ENCODE measurements at regions not wholly inside any gene's neighbourhood (a gene's known extent, or its start where the extent isn't known, plus 50 kb on each side); places are given as distances from the start of the nearest gene placed in this dataset.

GRCh38 chr4:19155568-19155967 lies 1096.1 kb upstream of the SLIT2 start:
- TF ChIP-seq TAF1 (IDR thresholded peaks at IDR 0.05; ENCODE audit: borderline replicate concordance, insufficient read depth, low read length) = no peak
- no peak for TF ChIP-seq POLR2AphosphoS5 (IDR thresholded peaks at IDR 0.05; ENCODE audit: low read depth, low read length)
- TF ChIP-seq REST (IDR thresholded peaks at IDR 0.05; ENCODE audit: insufficient read depth in 1 of 2, low read depth in 2 of 2, low read length in 2 of 2) = no peak
- TF ChIP-seq SIN3A (IDR thresholded peaks at IDR 0.05; ENCODE audit: borderline replicate concordance, insufficient read depth, low read length) = no peak
- TF ChIP-seq FOXP2 (optimal IDR thresholded peaks at IDR 0.05; ENCODE audit: borderline replicate concordance, extremely low read depth, extremely low read length, insufficient read depth) = no peak

Measured in PFSK-1 (cell line).